Fibroblast of lung (primary cell): ENCODE measurements at regions not wholly inside any gene's neighbourhood (a gene's known extent, or its start where the extent isn't known, plus 50 kb on each side); places are given as distances from the start of the nearest gene placed in this dataset.

Source experiments
- EZH2 ChIP-seq: IDR thresholded peaks from 2 replicates; pipeline ENCODE4 v1.5.1; 2012; ENCODE audit warnings: low read length, control low read depth, mild to moderate bottlenecking; ENCODE audit errors: missing control alignments
- TF ChIP-seq, protein P1 (sequence below), 2 donors: IDR thresholded peaks in 1 of 2; conservative IDR thresholded peaks in 1 of 2; 1 replicate in 1 of 2; 2 replicates in 1 of 2; pipeline ENCODE4 v1.5.1; 2011 to 2012; ENCODE audit warnings: low read length in 2 of 2, control low read depth in 1 of 2, inconsistent platforms in 1 of 2, low read depth in 1 of 2, mild to moderate bottlenecking in 1 of 2

DNA sequence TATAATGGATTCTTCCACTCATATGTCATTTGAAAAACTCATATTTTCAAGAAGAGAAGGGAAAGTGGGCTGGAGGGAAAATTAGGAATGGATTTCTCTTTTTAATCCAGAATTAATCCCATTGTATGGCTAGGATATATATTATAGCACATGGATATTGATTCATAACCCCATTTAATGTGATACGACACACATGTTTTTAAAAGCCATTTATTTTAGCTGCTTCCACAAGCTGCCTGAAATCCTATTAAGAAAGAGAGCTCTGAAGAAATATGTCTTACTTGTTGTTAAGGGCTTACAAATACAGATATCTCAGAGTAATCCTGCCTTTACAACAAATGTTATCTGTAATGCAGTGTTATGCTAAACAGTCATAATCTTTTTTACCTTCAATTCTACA, 598.6 kb downstream of the AMY1C start:
- TF ChIP-seq, protein P1, sequence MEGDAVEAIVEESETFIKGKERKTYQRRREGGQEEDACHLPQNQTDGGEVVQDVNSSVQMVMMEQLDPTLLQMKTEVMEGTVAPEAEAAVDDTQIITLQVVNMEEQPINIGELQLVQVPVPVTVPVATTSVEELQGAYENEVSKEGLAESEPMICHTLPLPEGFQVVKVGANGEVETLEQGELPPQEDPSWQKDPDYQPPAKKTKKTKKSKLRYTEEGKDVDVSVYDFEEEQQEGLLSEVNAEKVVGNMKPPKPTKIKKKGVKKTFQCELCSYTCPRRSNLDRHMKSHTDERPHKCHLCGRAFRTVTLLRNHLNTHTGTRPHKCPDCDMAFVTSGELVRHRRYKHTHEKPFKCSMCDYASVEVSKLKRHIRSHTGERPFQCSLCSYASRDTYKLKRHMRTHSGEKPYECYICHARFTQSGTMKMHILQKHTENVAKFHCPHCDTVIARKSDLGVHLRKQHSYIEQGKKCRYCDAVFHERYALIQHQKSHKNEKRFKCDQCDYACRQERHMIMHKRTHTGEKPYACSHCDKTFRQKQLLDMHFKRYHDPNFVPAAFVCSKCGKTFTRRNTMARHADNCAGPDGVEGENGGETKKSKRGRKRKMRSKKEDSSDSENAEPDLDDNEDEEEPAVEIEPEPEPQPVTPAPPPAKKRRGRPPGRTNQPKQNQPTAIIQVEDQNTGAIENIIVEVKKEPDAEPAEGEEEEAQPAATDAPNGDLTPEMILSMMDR (conservative IDR thresholded peaks at IDR 0.05 in 1 of 2, IDR thresholded peaks at IDR 0.05 in 1 of 2; ENCODE audit: low read depth in 1 of 2, low read length in 2 of 2) = no peak
- no peak for TF ChIP-seq EZH2
